ENCODE measurements at regions not wholly inside any gene's neighbourhood (a gene's known extent, or its start where the extent isn't known, plus 50 kb on each side); places are given as distances from the start of the nearest gene placed in this dataset.

- CTCF ChIA-PET = no interaction called here
- SMC1A ChIA-PET (ENCODE audit: uncharacterized antibody, unreplicated experiment) = no interaction called here
- in situ Hi-C loops (cut with MboI) = no loop called here
Measured at GRCh38 chr18:51260118-51260517, 62.6 kb upstream of the MEX3C start.

More at GRCh38 chr18:51260118-51260517, 62.6 kb upstream of the MEX3C start:
- 0% methylated on average over 2 of the region's 2 CpGs for WGBS (ENCODE audit: insufficient coverage, insufficient replicate concordance, low lambda C conversion rate, missing lambda C conversion rate)
- DNase-seq (ENCODE audit: low read depth, low spot score) (no peak), FAIRE-seq (no peak), ATAC-seq (no peak)
- TF ChIP-seq WRNIP1 (IDR thresholded peaks at IDR 0.05; ENCODE audit: borderline replicate concordance, low read depth, low read length) (no peak), TCF3 (IDR thresholded peaks at IDR 0.05; ENCODE audit: borderline replicate concordance, insufficient read depth, low read depth, low read length) (no peak), MEF2B (IDR thresholded peaks at IDR 0.05; ENCODE audit: partially characterized antibody, poor library complexity, severe bottlenecking) (no peak), RELB (IDR thresholded peaks at IDR 0.05; ENCODE audit: low read depth) (no peak), NR2C2 (IDR thresholded peaks at IDR 0.05; ENCODE audit: borderline replicate concordance, control insufficient read depth, insufficient read length, low read depth) (no peak), ATF3 (IDR thresholded peaks at IDR 0.05; ENCODE audit: borderline replicate concordance, extremely low read depth, low read depth, low read length) (no peak), EED (IDR thresholded peaks at IDR 0.05; ENCODE audit: low read depth) (no peak)
- H2AFZ ChIP-seq (ENCODE audit: control insufficient read depth, low read depth, low read length) = no peak overlapping the region
- no peaks in the 10 kb centered on the region for H4K20me1 ChIP-seq (ENCODE audit: control insufficient read depth, insufficient read depth)
- no peaks in the 10 kb centered on the region for H3K9me3 ChIP-seq (replicated peaks; ENCODE audit: control insufficient read depth, insufficient read depth, low read length)
- no peaks in the 10 kb centered on the region for H3K36me3 ChIP-seq (ENCODE audit: control insufficient read depth in 2 of 2, insufficient read depth in 2 of 2, low read length in 1 of 2)
- ChIA-PET RAD21 (ENCODE audit: unreplicated experiment) (no interaction called here), POLR2A (no interaction called here)
- H3K4me1 ChIP-seq (ENCODE audit: control insufficient read depth, insufficient read depth, low read length) = no peaks in the 10 kb centered on the region
- intact Hi-C loops (cut with micrococcal nuclease; ENCODE audit: unreplicated experiment) = no loop called here
- H3K4me2 ChIP-seq (ENCODE audit: control insufficient read depth, insufficient read depth) = no peak overlapping the region
- H3K27me3 ChIP-seq (replicated peaks in 1 of 2; ENCODE audit: control insufficient read depth in 2 of 2, insufficient read depth in 2 of 2, low read length in 1 of 2) = no peaks in the 10 kb centered on the region
- H3K79me2 ChIP-seq (ENCODE audit: control insufficient read depth, insufficient read depth, low read length) = no peaks in the 10 kb centered on the region
- BruUV-seq (replicated peaks) = no TSS peak
- H3K27ac ChIP-seq (ENCODE audit: control insufficient read depth, insufficient read depth) = no peak overlapping the region
- no peak overlapping the region for H3K4me3 ChIP-seq
- no peak overlapping the region for H3K9ac ChIP-seq (ENCODE audit: control insufficient read depth, insufficient read depth, low read length)

All from GM12878 (cell line).